Activated CD8-positive, alpha-beta memory T cell treated with anti-CD3 and anti-CD28 coated beads for 36 hours (primary cell): ENCODE measurements at regions not wholly inside any gene's neighbourhood (a gene's known extent, or its start where the extent isn't known, plus 50 kb on each side); places are given as distances from the start of the nearest gene placed in this dataset.
"Not testable (repeated sequence)": the region's sequence is repeated elsewhere in the genome, so short reads cannot be mapped to it uniquely, and the experiment has no call there.

Experiments used
- CTCF ChIA-PET: fragments of 350-600 bp; sonication (Branson Sonifier 250); formaldehyde crosslinking; loops from one replicate; lab custom pipeline; 2021; ENCODE audit warnings: antibody characterized with exemption; lab: Charles Lee
- POLR2A ChIA-PET: fragments of 350-600 bp; sonication (Branson Sonifier 250); formaldehyde crosslinking; loops from one replicate; lab custom pipeline; 2021; ENCODE audit warnings: antibody characterized with exemption; lab: Charles Lee

GRCh38 chr1:189669846-189670245 is 807.8 kb downstream of the BRINP3 start:
- ChIA-PET POLR2A (no interaction called here), CTCF (no interaction called here)

GRCh38 chr1:189673217-189673616 is 804.4 kb downstream of the BRINP3 start:
- ChIA-PET POLR2A (no interaction called here), CTCF (no interaction called here)

GRCh38 chr1:189675712-189676244 is 801.9 kb downstream of the BRINP3 start:
- ChIA-PET CTCF (no interaction called here), POLR2A (no interaction called here)

GRCh38 chr1:189678779-189679178 is 798.9 kb downstream of the BRINP3 start:
- ChIA-PET POLR2A (no interaction called here), CTCF (no interaction called here)

- POLR2A ChIA-PET = no interaction called here
- CTCF ChIA-PET = interaction anchor here (0.6 kb wide), 1 partner anchor 110 kb away, joined by 6 read pairs; no protein-coding TSS in a partner anchor
These were observed 796.3 kb downstream of the BRINP3 start for GRCh38 chr1:189681252-189681919.

- ChIA-PET POLR2A (no interaction called here), CTCF (no interaction called here)
These were observed 795.1 kb downstream of the BRINP3 start for GRCh38 chr1:189682591-189682990.

GRCh38 chr1:189686288-189686687 is 791.4 kb downstream of the BRINP3 start:
- ChIA-PET CTCF (no interaction called here), POLR2A (no interaction called here)

- CTCF ChIA-PET = no interaction called here
These were observed 784.5 kb downstream of the BRINP3 start for GRCh38 chr1:189693140-189693539.

GRCh38 chr1:189696297-189696696 is 781.4 kb downstream of the BRINP3 start:
- CTCF ChIA-PET = no interaction called here
- POLR2A ChIA-PET = no interaction called here

More at GRCh38 chr1:189693140-189693539, 784.5 kb downstream of the BRINP3 start:
- POLR2A ChIA-PET = no interaction called here

- CTCF ChIA-PET = no interaction called here
- POLR2A ChIA-PET = no interaction called here
These were observed 780.6 kb downstream of the BRINP3 start for GRCh38 chr1:189697113-189697512.

GRCh38 chr1:189701606-189702005 is 776.1 kb downstream of the BRINP3 start:
- CTCF ChIA-PET = no interaction called here
- POLR2A ChIA-PET = no interaction called here

- POLR2A ChIA-PET = no interaction called here
- CTCF ChIA-PET = no interaction called here
These were observed 771.1 kb downstream of the BRINP3 start for GRCh38 chr1:189706594-189706993.

- POLR2A ChIA-PET = no interaction called here
- CTCF ChIA-PET = no interaction called here
These were observed 769.0 kb downstream of the BRINP3 start for GRCh38 chr1:189708674-189709073.

- POLR2A ChIA-PET, CTCF ChIA-PET: not testable (repeated sequence)
These were observed 759.4 kb downstream of the BRINP3 start for GRCh38 chr1:189718147-189718795.

- CTCF ChIA-PET = no interaction called here
- POLR2A ChIA-PET = no interaction called here
These were observed 750.9 kb downstream of the BRINP3 start for GRCh38 chr1:189726806-189727205.

GRCh38 chr1:189751311-189751710 is 726.4 kb downstream of the BRINP3 start:
- ChIA-PET CTCF (no interaction called here), POLR2A (no interaction called here)

- CTCF ChIA-PET = no interaction called here
- POLR2A ChIA-PET = no interaction called here
These were observed 725.1 kb downstream of the BRINP3 start for GRCh38 chr1:189752461-189752995.

GRCh38 chr1:189755100-189755499 is 722.6 kb downstream of the BRINP3 start:
- POLR2A ChIA-PET, CTCF ChIA-PET: not testable (repeated sequence)

- ChIA-PET CTCF (interaction anchor here (0.7 kb wide), 1 partner anchor 1142 kb away, joined by 3 read pairs; no protein-coding TSS in a partner anchor), POLR2A (no interaction called here)
These were observed 713.0 kb downstream of the BRINP3 start for GRCh38 chr1:189764391-189765320.

- ChIA-PET POLR2A (no interaction called here), CTCF (no interaction called here)
These were observed 708.2 kb downstream of the BRINP3 start for GRCh38 chr1:189769448-189769847.
